Tibial nerve (tissue), 4 donors: ENCODE measurements at regions not wholly inside any gene's neighbourhood (a gene's known extent, or its start where the extent isn't known, plus 50 kb on each side); places are given as distances from the start of the nearest gene placed in this dataset.

Experiments used
- DNase-seq, 2 donors: peaks; one replicate each; pipeline ENCODE4 v3.0.0-alpha.2; 2019; ENCODE audit warnings: low spot score in 2 of 2
- H3K27ac ChIP-seq, 4 donors: fragments of 200-600 bp; sonication (generic) in 3 of 4; one replicate each; pipeline ENCODE4 v1.5.1; 2017 to 2019; ENCODE audit warnings: mild to moderate bottlenecking in 1 of 4
- H3K27me3 ChIP-seq, 2 donors: fragments of 200-600 bp; sonication (generic) in 1 of 2; one replicate each; pipeline versions ENCODE4 v1.5.1 to v1.6.0; 2017 to 2019
- H3K36me3 ChIP-seq, 3 donors: fragments of 200-600 bp; sonication (generic); one replicate each; pipeline ENCODE4 v1.5.1; 2018 to 2019
- H3K4me1 ChIP-seq, 4 donors: fragments of 200-600 bp; sonication (generic) in 3 of 4; one replicate each; pipeline ENCODE4 v1.5.1; 2017 to 2019
- H3K4me3 ChIP-seq, 4 donors: fragments of 200-600 bp; sonication (generic) in 3 of 4; one replicate each; pipeline ENCODE4 v1.5.1; 2017 to 2019; ENCODE audit warnings: mild to moderate bottlenecking in 1 of 4, moderate library complexity in 1 of 4
- H3K9me3 ChIP-seq, 4 donors: fragments of 200-600 bp; sonication (generic) in 3 of 4; one replicate each; pipeline ENCODE4 v1.5.1; 2017 to 2019
- CTCF ChIP-seq, 5 experiments: fragments of 200-600 bp in 3 of 5; fragments of 450-650 bp in 2 of 5; sonication (generic) in 3 of 5; IDR thresholded peaks; one replicate each; pipeline ENCODE4 v1.5.1; 2016 to 2019; ENCODE audit warnings: antibody characterized with exemption in 5 of 5, mild to moderate bottlenecking in 3 of 5, moderate library complexity in 2 of 5
- EP300 ChIP-seq, 2 donors: sonication (generic); formaldehyde crosslinking; IDR thresholded peaks; one replicate each; pipeline ENCODE4 v1.6.1; 2017; ENCODE audit warnings: antibody characterized with exemption in 2 of 2, mild to moderate bottlenecking in 1 of 2
- POLR2A ChIP-seq, 2 donors: fragments of 450-650 bp; IDR thresholded peaks; one replicate each; pipeline ENCODE4 v1.6.1; 2017; ENCODE audit warnings: antibody characterized with exemption in 2 of 2, mild to moderate bottlenecking in 2 of 2, moderate library complexity in 2 of 2
- WGBS, 2 donors: methylation state at CpG; one replicate each; pipeline ENCODE4 v1.1.5; 2018; 5-methylcytosine and 5-hydroxymethylcytosine counted together

GRCh38 chr3:137438561-137438960, 325.6 kb upstream of the SOX14 start:
- Histone ChIP-seq H3K9me3 (no peaks in the 10 kb centered on the region), H3K4me1 (no peaks in the 10 kb centered on the region), H3K27me3 (no peaks in the 10 kb centered on the region), H3K4me3 (no peak overlapping the region), H3K27ac (no peak overlapping the region), H3K36me3 (no peaks in the 10 kb centered on the region)
- DNase-seq: no peak
- TF ChIP-seq EP300 (IDR thresholded peaks at IDR 0.05): no peak
- no peak for TF ChIP-seq POLR2A (IDR thresholded peaks at IDR 0.05)
- no peak for TF ChIP-seq CTCF (IDR thresholded peaks at IDR 0.05)

GRCh38 chr3:137460944-137461343, 303.2 kb upstream of the SOX14 start:
- Histone ChIP-seq H3K9me3 (no peaks in the 10 kb centered on the region), H3K36me3 (no peaks in the 10 kb centered on the region), H3K27me3 (no peaks in the 10 kb centered on the region), H3K4me1 (no peaks in the 10 kb centered on the region), H3K4me3 (no peak overlapping the region), H3K27ac (no peak overlapping the region)
- DNase-seq: no peak
- WGBS, 2 donors: 94 to 97% methylated on average over 4 of the region's 4 CpGs
- TF ChIP-seq EP300 (IDR thresholded peaks at IDR 0.05): no peak
- no peak for TF ChIP-seq POLR2A (IDR thresholded peaks at IDR 0.05)
- TF ChIP-seq CTCF (IDR thresholded peaks at IDR 0.05): no peak

- Histone ChIP-seq H3K27ac (no peak overlapping the region), H3K9me3 (no peaks in the 10 kb centered on the region), H3K36me3 (no peaks in the 10 kb centered on the region), H3K4me1 (no peaks in the 10 kb centered on the region), H3K27me3 (no peaks in the 10 kb centered on the region), H3K4me3 (no peak overlapping the region)
- TF ChIP-seq EP300 (IDR thresholded peaks at IDR 0.05): no peak
- TF ChIP-seq POLR2A (IDR thresholded peaks at IDR 0.05): no peak
- no peak for TF ChIP-seq CTCF (IDR thresholded peaks at IDR 0.05)
- WGBS, 2 donors: 79 to 88% methylated on average over 5 of the region's 5 CpGs
- no peak for DNase-seq
Observed at GRCh38 chr3:137463131-137463530, 301.0 kb upstream of the SOX14 start.

- DNase-seq: no peak
- Histone ChIP-seq H3K4me1 (no peaks in the 10 kb centered on the region), H3K27ac (no peak overlapping the region), H3K27me3 (no peaks in the 10 kb centered on the region), H3K9me3 (no peaks in the 10 kb centered on the region), H3K36me3 (no peaks in the 10 kb centered on the region), H3K4me3 (no peak overlapping the region)
- WGBS, 2 donors: 39 to 40% methylated on average over 4 of the region's 4 CpGs
- no peak for TF ChIP-seq CTCF (IDR thresholded peaks at IDR 0.05)
- TF ChIP-seq EP300 (IDR thresholded peaks at IDR 0.05): no peak
- TF ChIP-seq POLR2A (IDR thresholded peaks at IDR 0.05): no peak
Observed at GRCh38 chr3:137464341-137464740, 299.8 kb upstream of the SOX14 start.

GRCh38 chr3:137468446-137468845, 295.7 kb upstream of the SOX14 start:
- Histone ChIP-seq H3K4me1 (no peaks in the 10 kb centered on the region), H3K36me3 (no peaks in the 10 kb centered on the region), H3K27ac (no peak overlapping the region), H3K27me3 (no peaks in the 10 kb centered on the region), H3K9me3 (no peaks in the 10 kb centered on the region), H3K4me3 (no peak overlapping the region)
- DNase-seq: no peak
- WGBS, 2 donors: 35 to 36% methylated on average over 7 of the region's 7 CpGs
- TF ChIP-seq EP300 (IDR thresholded peaks at IDR 0.05): no peak
- no peak for TF ChIP-seq CTCF (IDR thresholded peaks at IDR 0.05)
- no peak for TF ChIP-seq POLR2A (IDR thresholded peaks at IDR 0.05)
